GM19468 (cell line): ENCODE measurements at regions not wholly inside any gene's neighbourhood (a gene's known extent, or its start where the extent isn't known, plus 50 kb on each side); places are given as distances from the start of the nearest gene placed in this dataset.
"Not testable (repeated sequence)": the region's sequence is repeated elsewhere in the genome, so short reads cannot be mapped to it uniquely, and the experiment has no call there.

Experiments used
- ATAC-seq: cut with Tn5 transposase; IDR thresholded peaks from one replicate; pipeline ENCODE4 v1.9.1; 2021; ENCODE audit warnings: mild to moderate bottlenecking, moderate library complexity, moderate number of reproducible peaks; ENCODE audit not compliant: unreplicated experiment; ENCODE audit errors: extremely low read depth

DNA sequence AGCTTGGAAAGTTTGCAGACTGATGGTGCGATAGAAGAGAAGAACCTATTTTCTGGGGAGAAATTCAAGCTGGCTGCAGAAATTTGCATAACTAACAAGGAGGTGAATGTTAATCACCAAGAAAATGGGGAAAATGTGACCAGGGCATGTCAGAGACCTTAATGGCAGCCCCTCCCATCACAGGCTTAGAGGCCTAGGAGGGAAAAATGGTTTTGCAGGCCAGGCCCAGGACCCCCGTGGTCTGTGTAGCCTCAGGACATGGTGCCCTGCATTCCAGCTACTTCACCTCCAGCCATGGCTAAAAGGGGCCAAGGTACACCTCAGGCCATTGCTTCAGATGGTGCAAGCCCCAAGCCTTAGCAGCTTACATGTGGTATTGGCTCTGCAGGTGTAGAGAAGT lies 207.1 kb upstream of the CXorf66 start:
- no peak for ATAC-seq

DNA sequence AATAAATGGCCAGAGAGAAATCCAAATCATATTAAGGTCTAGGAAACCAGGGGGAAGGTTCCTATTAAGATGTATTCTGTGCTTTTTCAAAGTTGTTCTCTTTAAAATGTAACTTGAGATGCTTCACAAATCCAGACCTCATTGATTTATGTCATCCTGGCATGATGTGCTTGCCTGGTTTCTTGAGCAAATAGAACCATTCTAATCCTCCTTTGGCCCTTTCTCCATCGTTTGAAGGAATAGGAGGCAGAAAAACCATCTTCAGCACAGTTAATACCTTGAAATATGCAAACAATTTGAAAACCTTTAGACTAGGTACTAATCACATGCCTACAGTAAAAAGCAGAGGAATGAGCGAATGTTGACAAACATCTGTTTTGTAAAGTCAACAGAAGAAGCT lies 202.2 kb upstream of the CXorf66 start:
- ATAC-seq = no peak

DNA sequence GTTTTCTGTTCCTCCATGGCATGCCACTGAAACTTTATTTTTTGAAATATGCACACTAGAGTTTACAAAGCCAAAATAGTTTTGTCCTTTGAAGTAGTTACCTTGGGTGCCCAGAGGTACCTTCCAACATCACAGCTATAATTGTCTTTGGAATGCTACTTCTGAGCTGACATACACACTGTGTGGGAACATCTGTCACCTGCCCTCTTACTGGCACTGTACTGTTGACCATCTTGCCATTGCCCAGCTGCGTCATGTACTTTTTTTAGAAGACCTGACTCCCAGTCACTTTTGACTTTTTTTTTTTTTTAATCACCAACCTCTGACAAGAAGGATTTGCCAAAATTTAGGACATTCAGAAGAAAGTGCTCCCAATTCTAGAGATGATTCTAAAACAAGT lies 200.5 kb upstream of the CXorf66 start:
- ATAC-seq = no peak

DNA sequence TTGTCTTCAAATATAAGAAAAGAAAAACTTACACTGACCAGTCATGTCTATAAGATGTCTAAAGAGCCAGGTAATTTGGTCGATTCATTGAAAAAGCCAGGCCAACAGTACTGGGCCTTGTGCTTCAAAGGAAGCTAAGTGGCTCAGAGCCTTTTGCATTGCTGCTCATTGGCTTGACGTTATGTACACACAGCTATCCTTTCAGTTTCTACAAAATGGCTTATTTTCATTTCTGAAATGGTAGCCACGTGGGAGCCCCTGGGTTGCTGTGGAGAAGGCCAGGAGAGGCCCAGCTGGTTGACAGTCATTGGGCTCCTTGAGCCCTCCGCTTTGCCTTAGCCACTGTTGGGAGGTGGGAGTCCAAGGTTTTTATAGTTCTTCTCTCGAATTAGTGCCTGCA lies 199.1 kb upstream of the CXorf66 start:
- ATAC-seq = no peak

DNA sequence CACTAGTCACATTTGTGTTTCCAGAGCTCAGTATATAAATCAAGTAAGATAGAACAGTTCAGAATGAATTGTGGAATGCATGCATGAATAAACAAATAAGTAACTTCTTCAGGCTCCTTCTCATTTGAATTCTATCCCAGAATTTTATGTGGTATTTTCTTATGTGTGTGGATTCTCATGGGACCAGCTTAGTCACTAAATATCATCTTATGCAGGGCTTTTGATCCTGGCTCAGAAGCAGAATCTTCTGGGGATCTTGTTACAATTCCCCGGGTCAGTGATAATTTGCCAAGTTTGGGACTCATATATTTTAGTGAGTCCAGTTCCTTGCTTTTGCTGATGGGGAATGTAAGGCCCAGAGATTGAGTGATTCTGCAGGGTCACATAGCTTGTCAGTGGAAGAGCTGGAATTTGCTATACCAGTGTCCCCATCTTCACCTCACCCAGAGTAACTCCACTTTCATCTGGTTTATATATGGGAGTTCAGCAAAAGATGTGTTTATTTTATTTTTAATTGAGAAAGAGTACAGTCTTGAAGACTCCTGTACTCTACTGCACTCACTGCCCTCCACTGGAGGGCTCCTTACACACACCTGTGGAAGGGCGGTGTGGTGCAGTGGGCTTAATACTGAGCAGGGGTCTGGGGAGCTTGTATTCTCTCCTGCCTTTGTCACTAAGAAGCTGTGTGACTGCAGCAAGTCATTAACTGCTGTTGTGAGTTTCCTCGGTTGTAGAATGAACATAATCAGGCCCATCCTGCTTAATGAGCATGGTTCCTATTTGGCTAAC lies 198.2 kb upstream of the CXorf66 start:
- no peak for ATAC-seq

DNA sequence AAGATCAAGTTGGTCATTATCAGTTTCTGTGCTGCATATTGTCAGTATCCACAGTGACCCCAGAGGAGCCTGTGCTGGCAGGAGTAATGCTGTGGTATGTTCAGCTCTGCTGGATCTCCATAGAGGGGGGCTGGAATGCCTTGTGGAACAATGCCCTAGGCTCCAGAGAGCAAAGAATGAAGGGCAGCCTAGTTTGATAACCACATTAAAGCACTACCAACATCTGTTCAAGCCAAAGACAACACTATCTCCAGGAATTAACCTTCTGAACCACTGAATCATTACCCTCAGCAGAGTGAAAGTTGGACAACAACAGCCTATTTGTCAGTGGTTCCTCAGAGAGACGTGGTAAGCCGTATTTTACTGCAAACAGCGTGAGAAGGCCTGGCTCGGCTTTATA lies 192.3 kb upstream of the CXorf66 start:
- no peak for ATAC-seq

DNA sequence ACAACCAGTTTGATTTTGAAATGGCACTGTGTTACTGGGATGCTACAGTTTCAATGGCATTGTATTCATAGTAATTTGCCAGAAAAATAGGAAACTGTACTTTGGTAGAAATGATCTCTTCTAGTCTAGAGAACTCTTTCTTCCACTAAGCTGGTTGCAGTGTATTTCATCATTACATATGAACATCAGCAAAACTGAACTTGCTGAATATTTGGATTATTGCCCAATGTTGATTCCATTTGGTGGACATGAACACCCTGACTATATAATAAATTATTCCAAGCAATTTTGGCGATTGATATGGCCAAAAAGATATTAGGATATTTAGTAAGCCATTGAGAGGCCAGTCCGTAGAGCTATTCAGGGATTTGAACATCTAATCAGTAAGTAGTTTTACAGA lies 191.8 kb upstream of the CXorf66 start:
- ATAC-seq = no peak

DNA sequence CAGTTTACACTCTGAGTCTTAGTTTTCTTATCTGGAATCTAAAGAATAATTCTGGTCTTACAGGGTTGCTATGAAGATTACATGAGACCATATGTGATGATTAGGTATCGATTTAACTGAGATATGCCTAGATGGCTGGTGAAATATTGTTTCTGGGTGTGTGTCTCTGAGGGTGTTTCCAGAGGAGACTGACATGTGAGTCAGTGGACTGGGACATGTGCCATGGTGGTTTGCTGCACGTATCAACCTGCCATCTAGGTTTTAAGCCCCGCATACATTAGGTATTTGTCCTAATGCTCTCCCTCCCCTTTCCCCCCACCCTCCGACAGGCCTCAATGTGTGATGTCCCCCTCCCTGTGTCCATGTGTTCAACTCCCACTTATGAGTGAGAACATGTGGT lies 186.0 kb upstream of the CXorf66 start:
- ATAC-seq = no peak

DNA sequence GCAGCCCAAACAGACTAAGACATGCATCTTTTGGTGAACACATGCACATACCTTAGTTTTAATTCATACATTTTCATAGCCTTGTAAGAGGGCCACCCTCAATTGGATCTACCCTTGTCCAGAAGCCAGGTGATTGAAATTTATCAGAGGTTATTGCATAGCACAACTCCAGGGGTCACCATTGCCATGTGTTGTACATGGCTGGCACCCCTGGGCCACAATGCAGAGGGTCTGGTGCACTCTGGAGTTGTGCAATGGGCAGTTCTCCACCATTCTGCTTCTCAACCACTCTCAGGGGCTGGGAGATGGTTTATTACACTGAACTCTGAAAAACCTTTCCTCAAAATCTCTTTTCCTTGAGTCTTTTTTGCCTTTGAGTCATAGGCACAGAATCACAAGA lies 184.4 kb upstream of the CXorf66 start:
- no peak for ATAC-seq

DNA sequence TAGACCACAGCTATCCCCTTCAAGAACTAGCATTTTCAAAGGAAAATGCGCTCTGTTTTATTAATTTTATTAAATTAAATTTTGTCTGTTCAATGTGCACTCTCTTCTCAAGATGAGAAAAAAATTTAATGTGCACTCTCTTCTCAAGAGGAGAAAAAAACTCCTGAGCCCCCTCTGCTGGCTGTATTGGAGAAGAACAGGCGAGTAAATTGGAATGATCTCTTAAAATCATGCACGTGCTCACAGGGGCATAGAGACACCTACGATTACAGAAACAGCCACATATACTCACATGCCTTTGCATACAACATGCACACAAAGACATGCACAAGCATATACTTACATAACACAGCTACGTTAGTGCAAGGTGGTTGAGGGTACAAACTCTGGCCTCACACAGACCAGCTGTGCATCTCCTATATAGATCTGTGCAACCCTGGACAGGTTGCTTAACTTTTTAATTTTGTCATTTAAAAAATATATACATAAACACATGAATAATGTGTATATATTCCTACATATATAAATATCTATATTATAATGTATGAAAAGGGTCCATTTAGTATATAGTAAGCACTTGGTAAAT lies 176.2 kb upstream of the CXorf66 start:
- ATAC-seq = no peak

DNA sequence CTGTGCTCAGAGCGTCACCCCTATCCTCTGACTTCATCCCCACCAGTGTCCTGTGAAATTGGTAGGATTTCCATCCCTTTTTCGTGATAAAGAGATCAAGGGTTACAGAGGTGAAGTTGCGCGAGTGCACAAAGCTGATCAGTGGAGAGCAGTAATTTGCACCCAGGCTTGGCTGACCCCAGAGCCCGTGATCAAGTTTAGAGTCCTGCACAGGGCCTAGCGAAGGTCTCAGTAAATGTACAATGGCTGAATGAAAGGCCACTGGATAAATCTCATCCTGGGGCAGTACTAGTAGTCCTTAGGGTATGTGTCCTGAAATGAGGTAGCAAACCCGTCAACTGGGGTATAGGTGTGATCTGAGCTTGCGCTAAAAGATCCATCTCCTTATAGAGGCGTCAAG lies 173.2 kb upstream of the CXorf66 start:
- ATAC-seq = not testable (repeated sequence)

DNA sequence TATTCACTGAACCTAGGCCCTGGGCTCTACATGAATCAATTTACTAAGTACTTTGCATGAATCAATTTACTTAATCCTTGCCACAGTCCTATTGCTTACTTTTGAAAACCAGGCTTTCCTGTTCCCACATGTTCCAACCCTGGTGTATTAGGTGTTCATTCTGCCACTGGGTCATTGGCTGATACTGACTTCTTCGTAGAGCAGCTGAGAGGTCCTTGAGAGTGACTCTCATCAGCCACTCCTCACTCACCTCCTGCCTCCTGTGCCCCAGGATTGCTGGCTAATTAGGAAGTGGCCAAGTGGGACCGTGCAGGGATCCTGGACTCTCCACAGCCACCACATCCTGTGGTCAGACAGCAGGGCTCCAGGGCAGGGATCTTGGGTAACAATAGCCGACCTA lies 172.7 kb upstream of the CXorf66 start:
- ATAC-seq = not testable (repeated sequence)

DNA sequence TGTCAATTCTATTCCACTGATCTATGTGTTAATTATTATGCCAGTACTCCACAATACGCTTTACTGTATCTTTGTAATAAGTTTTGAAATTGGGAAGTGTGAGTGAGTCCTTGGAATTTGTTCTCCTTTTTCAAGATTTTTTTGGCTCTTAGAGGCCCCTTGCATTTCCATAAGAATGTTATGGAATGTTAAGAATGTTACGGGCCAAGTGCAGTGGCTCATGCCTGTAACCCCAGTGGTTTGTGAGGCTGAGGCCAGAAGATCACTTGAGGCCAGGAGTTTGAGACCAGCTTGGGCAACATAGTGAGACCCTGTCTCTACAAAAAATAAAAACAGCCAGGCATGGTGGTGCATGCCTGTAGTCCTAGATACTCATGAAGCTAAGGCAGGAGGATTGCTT lies 167.6 kb upstream of the CXorf66 start:
- ATAC-seq = no peak

DNA sequence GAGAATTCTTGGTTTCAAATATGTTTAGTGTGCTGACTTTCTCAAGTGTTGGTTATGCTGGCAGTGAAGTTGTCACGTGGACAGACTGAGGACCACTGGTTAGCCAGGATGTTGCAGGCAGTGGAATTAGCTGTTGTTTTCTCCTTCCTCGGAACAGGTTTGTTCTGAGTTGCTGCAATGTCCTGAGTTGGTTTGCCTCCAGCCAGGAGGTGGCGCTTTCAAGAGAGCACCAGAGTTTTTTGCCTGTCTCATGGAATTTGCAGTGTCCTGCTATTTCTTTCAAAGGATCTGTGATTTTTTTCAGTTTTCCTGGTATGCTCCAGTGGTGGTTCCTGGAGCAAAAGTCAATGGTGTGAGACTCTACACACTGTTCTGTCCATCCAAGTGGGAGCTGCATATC lies 158.1 kb upstream of the CXorf66 start:
- ATAC-seq = no peak

DNA sequence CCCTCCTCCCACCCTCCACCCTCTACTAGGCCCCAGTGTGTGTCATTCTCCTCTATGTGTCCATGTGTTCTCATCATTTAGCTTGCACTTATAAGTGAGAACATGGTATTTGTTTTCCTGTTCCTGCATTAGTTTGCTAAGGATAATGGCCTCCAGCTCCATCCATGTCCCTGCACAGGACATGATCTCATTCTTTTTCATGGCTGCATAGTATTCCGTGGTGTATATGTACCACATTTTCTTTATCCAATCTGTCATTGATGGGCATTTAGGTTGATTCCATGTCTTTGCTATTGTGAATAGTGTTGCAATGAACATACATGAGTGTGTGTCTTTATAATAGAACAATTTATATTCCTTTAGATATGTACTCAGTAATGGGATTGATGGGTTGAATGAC lies 148.7 kb upstream of the CXorf66 start:
- ATAC-seq = not testable (repeated sequence)

DNA sequence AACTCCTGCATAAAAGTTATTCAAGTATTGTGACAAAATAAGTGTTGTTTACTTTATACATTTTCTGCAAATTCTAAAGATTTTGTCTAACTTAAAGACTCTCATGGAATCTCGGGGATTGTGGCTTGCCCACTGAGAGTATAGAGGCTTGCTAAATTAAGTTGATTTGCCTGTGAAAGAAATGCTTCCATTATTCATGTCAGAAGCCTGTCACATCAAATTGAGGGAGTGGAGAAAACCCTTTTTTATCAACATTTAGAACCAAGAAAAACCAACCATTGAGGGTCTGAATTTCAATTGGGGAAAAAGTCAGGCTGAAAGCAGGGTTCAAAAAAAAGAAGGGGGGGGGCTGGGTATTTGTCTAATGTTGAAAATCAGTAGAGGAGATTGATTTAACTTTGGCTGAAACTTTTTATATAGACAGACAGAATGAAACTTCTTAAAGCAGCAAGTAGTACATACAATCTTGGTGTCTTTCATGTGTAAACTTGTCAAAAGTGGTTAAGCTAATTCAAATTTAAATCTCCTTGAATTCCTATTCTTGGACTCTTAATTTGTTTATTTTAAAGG lies 144.8 kb upstream of the CXorf66 start:
- no peak for ATAC-seq

DNA sequence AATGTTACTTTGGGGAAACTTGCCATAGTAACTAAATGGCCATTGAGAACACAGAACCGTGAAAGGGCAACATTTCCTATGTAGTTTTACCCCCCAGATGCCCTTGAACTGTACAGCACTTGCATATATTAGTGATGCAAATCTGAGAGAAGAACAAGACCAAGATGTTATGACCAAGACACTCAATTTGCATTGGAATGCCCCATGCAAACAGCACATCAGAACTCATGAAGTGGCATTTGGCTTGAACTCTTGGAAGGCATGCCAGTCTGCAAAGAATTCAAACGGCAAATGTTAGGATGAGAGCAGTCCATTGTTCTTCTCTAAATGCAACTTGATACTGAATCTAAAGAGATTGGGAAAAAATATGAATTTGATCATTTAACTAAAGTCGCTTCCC lies 139.4 kb upstream of the CXorf66 start:
- ATAC-seq = no peak

DNA sequence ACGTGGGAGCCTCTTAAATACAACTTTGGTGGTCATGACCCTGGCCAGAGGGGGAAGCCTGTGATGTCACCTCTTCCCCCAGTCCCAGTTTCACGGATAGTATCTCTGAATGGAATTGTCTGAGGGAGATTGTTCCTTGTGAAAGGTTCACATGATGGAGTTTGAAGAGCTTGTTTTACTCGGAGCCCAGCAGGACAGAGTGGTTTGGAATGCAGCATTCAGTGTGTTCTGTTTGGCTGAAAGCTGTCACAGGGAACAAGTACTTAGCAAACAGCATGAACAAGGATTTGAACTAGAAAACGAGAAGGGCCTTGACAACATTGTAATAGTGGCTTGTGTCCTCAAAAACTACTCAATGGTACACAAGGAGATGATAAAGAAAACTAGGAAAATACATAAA lies 133.9 kb upstream of the CXorf66 start:
- no peak for ATAC-seq

DNA sequence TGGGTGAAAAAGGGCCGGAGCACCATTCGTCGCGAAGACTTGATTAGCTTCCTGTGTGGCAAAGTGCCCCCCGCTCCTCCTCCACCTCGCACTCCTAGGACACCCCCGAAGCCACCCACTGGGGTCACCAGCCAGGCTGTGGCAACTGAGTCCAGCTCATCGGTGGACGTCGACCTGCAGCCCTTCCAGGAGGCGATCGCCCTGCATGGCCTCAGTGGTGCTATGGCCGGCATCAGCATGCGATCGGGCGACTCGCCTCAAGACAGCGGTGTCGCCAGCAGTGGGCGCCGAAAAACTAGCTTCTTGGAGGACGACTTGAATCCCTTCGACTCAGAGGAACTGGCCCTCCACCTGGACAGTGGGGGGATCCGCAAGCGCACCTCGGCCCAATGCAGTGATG lies 126.8 kb upstream of the CXorf66 start:
- ATAC-seq = no peak

DNA sequence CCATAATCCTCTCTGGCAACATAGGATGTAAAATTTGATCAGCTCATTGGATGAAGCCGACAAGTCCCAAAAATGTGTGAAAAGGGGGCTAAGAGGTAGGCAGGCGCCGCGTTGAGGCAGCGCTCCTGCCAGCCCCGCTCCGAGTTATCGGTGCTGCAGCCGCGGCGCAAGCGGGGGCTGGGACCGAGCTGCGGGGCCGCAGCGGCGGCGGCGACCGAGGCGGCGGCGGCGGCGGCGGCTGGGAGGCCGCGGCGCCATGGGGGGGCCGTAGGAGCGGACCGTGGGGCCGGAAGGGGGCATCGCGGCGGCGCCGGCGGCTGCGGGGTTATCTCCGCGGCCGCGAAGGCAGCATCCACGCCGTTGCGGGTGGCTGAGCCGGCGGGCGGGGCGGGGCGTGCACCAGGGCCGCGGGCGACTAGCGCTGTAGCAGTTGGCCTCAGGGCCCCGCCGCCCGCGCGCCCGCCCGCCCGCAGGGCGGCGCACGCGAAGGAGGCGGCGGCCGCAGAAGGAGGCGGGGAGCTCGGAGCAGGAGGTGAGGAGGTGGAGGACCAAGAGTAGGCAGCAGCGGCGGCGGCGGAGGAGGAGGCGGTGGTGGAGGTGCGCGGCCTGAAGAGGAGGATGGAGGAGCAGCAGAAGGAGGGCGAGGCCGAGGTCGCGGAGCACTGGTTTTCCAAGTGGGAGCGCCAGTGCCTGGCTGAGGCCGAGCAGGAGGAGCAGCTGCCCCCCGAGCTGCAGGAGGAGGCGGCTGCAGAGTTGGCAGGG lies 126.0 kb upstream of the CXorf66 start:
- ATAC-seq = no peak

DNA sequence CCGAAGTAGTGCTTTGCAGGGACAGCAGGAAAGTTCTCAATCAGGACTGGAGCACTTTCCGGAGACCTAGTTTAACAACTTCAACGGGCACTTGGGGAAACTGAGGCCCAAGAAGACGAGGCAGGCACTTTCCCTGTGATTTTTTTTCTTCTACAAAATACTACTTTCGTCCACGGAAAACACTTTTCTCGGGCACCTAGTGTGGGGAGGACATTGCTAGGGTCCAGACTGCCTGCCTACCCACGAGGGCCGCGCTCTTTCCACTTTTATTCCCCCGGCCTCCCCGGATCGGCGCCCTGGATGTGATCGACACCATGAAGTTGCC lies 125.4 kb upstream of the CXorf66 start:
- no peak for ATAC-seq
